ENCODE measurements at regions not wholly inside any gene's neighbourhood (a gene's known extent, or its start where the extent isn't known, plus 50 kb on each side); places are given as distances from the start of the nearest gene placed in this dataset.

DNA sequence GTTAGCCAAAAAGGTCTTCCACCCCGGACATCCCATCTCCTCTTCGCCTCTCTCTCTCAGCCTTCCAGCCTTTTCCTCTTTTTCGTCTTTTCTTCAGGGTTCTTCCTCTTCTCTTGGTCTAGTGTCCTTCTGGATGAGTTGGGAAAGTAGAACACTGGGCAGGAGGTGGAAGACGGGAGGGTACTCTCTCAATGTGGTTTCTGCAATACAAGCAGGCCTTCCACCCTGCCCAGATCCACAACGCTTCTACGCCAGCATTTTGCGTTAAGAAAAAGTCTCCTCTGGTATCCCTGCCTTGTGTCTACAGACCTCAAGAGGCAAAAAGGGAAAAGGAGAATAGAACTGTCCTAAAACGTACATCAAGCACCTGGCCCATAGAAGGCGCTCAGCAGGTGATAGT lies 587.8 kb downstream of the BNC2 start:
- TF ChIP-seq POLR2A (IDR thresholded peaks at IDR 0.05; ENCODE audit: low read length) (no peak), GATA1 (IDR thresholded peaks at IDR 0.05; ENCODE audit: low read depth, low read length) (no peak)
